Nucleus accumbens (tissue), 56 donors: ENCODE measurements at regions not wholly inside any gene's neighbourhood (a gene's known extent, or its start where the extent isn't known, plus 50 kb on each side); places are given as distances from the start of the nearest gene placed in this dataset.
A peak's percentile ranks its signal among the peaks of the same experiment; 100 is the strongest.
"Not testable (repeated sequence)": the region's sequence is repeated elsewhere in the genome, so short reads cannot be mapped to it uniquely, and the experiment has no call there.

Source experiments
- DNase-seq, 56 donors: peaks; one replicate each; lab custom pipeline; 2025; lab: John Stamatoyannopoulos, UW

GRCh38 chr6:168867247-168868102, 386.2 kb downstream of the THBS2 start:
- DNase-seq: no peak

- no peak for DNase-seq
These were observed 387.1 kb downstream of the THBS2 start for GRCh38 chr6:168866534-168866933.

GRCh38 chr6:168865522-168865921, 388.1 kb downstream of the THBS2 start:
- DNase-seq: no peak

- DNase-seq: peak in 13 of 56 donors; percentile 20 to 61 (median 38)
These were observed 388.8 kb downstream of the THBS2 start for GRCh38 chr6:168864541-168865460.

GRCh38 chr6:168863467-168863866, 390.2 kb downstream of the THBS2 start:
- no peak for DNase-seq

- DNase-seq: peak in 3 of 56 donors; percentile 14 to 48 (median 22)
These were observed 391.2 kb downstream of the THBS2 start for GRCh38 chr6:168862346-168862980.

- DNase-seq: no peak
These were observed 392.7 kb downstream of the THBS2 start for GRCh38 chr6:168860987-168861386.

- no peak for DNase-seq
These were observed 393.3 kb downstream of the THBS2 start for GRCh38 chr6:168860341-168860740.

- DNase-seq: no peak
These were observed 394.7 kb downstream of the THBS2 start for GRCh38 chr6:168858926-168859325.

- no peak for DNase-seq
These were observed 396.7 kb downstream of the THBS2 start for GRCh38 chr6:168856914-168857313.

- no peak for DNase-seq
These were observed 401.2 kb downstream of the THBS2 start for GRCh38 chr6:168852376-168852884.

- no peak for DNase-seq
These were observed 401.9 kb downstream of the THBS2 start for GRCh38 chr6:168851460-168852375.

GRCh38 chr6:168850027-168850736, 403.5 kb downstream of the THBS2 start:
- not testable (repeated sequence) for DNase-seq

- no peak for DNase-seq
These were observed 404.2 kb downstream of the THBS2 start for GRCh38 chr6:168849459-168849858.

- no peak for DNase-seq
These were observed 404.8 kb downstream of the THBS2 start for GRCh38 chr6:168848797-168849196.

GRCh38 chr6:168844821-168845609, 404.0 kb downstream of the SMOC2 start:
- no peak for DNase-seq

- not testable (repeated sequence) for DNase-seq
These were observed 401.7 kb downstream of the SMOC2 start for GRCh38 chr6:168842632-168843212.
